ENCODE measurements at regions not wholly inside any gene's neighbourhood (a gene's known extent, or its start where the extent isn't known, plus 50 kb on each side); places are given as distances from the start of the nearest gene placed in this dataset.

DNA sequence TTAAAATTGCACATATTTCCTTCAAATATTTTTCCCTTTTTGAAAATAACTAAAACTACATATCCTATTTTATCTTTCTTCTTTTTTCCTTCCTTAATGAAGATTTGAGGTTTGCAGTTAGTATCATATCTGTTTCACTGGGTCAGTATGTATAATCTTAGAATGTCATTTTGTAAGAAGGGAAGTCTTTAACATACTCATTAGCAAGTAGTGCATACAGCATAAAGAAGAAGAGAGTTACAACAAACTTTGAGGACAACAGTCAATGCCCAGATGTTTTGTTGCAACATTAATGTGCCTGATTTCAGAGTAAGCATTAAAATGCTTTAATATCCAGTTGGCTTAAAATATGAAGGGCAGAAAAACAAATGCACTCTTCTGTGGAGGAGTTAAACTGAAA lies 176.9 kb upstream of the FBXO33 start:
- H2BK5ac ChIP-seq (ENCODE audit: insufficient read length, low read length), result no peak overlapping the region
- no peak for DNase-seq
- H4K20me1 ChIP-seq (ENCODE audit: control insufficient read depth, insufficient read depth, insufficient read length), result no peaks in the 10 kb centered on the region
- H2BK20ac ChIP-seq (ENCODE audit: low read depth, low read length, poor library complexity, severe bottlenecking), result no peak overlapping the region
- no peak overlapping the region for H3K27ac ChIP-seq (ENCODE audit: insufficient read length, low read depth, low read length)
- H3K14ac ChIP-seq (ENCODE audit: insufficient read depth, low read length), result no peak overlapping the region
- H3K27me3 ChIP-seq (ENCODE audit: insufficient read depth, low read length), result no peaks in the 10 kb centered on the region
- H2BK12ac ChIP-seq (ENCODE audit: insufficient read length, low read depth, low read length), result no peak overlapping the region
- no peak overlapping the region for H3T11ph ChIP-seq (ENCODE audit: low read length)
- no peak overlapping the region for H3K18ac ChIP-seq (ENCODE audit: insufficient read length, low read depth, low read length)
- no peaks in the 10 kb centered on the region for H3K79me1 ChIP-seq (ENCODE audit: insufficient read depth, low read depth, low read length, poor library complexity, severe bottlenecking)
- H3K9ac ChIP-seq (ENCODE audit: extremely low read depth, insufficient read length, low read length), result no peak overlapping the region
- no peak overlapping the region for H4K91ac ChIP-seq (ENCODE audit: insufficient read length, low read depth, low read length)
- H2AK5ac ChIP-seq (ENCODE audit: insufficient read length, low read length), result no peak overlapping the region
- H3K23ac ChIP-seq (ENCODE audit: insufficient read length, low read depth, low read length), result no peak overlapping the region
- no peak overlapping the region; a peak in 1 of 7 replicates for H3K27ac Mint-ChIP-seq
- H3K4ac ChIP-seq (ENCODE audit: low read depth, low read length), result no peak overlapping the region
- no peaks in the 10 kb centered on the region for H3K23me2 ChIP-seq (ENCODE audit: insufficient read length, low read depth, low read length, poor library complexity, severe bottlenecking)
- H4K5ac ChIP-seq (ENCODE audit: insufficient read length, low read depth, low read length), result no peak overlapping the region
- no peak overlapping the region for H3K56ac ChIP-seq (ENCODE audit: insufficient read length, low read depth, low read length)
- TF ChIP-seq, protein P1, sequence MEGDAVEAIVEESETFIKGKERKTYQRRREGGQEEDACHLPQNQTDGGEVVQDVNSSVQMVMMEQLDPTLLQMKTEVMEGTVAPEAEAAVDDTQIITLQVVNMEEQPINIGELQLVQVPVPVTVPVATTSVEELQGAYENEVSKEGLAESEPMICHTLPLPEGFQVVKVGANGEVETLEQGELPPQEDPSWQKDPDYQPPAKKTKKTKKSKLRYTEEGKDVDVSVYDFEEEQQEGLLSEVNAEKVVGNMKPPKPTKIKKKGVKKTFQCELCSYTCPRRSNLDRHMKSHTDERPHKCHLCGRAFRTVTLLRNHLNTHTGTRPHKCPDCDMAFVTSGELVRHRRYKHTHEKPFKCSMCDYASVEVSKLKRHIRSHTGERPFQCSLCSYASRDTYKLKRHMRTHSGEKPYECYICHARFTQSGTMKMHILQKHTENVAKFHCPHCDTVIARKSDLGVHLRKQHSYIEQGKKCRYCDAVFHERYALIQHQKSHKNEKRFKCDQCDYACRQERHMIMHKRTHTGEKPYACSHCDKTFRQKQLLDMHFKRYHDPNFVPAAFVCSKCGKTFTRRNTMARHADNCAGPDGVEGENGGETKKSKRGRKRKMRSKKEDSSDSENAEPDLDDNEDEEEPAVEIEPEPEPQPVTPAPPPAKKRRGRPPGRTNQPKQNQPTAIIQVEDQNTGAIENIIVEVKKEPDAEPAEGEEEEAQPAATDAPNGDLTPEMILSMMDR (conservative IDR thresholded peaks at IDR 0.05), result no peak
- H3K79me2 ChIP-seq (ENCODE audit: insufficient read depth, low read length), result no peaks in the 10 kb centered on the region
- no peak overlapping the region for H4K8ac ChIP-seq (replicated peaks; ENCODE audit: insufficient read length, low read depth, low read length)
- no peak overlapping the region for H2AFZ ChIP-seq (ENCODE audit: low read length)
- H3K4me1 Mint-ChIP-seq, result no peaks in the 10 kb centered on the region
- no peaks in the 10 kb centered on the region for H3K9me3 ChIP-seq (ENCODE audit: control insufficient read depth, low read depth, low read length)
- H3K27me3 Mint-ChIP-seq (ENCODE audit: low read depth), result no peaks in the 10 kb centered on the region; the same call in 1 of the 2 replicates
- H3K9me3 Mint-ChIP-seq, result no peaks in the 10 kb centered on the region
- no peak overlapping the region for H3K4me2 ChIP-seq (ENCODE audit: insufficient read depth, insufficient read length, low read length)
- no peak overlapping the region for H3K4me3 Mint-ChIP-seq
- no peak overlapping the region for H2BK120ac ChIP-seq (ENCODE audit: low read depth, low read length, poor library complexity, severe bottlenecking)
- no peak overlapping the region for H2BK15ac ChIP-seq (ENCODE audit: low read depth, low read length)
- H3K36me3 Mint-ChIP-seq (ENCODE audit: insufficient read depth in 1 of 3, low read depth in 3 of 3), result no peaks in the 10 kb centered on the region
- H3K4me1 ChIP-seq (ENCODE audit: insufficient read depth, low read length), result no peaks in the 10 kb centered on the region
